Liver (tissue), 8 donors: ENCODE measurements at regions not wholly inside any gene's neighbourhood (a gene's known extent, or its start where the extent isn't known, plus 50 kb on each side); places are given as distances from the start of the nearest gene placed in this dataset.

ENCODE experiments used
- DNase-seq: peaks from one replicate; pipeline ENCODE4 v3.0.0-alpha.2; 2017; ENCODE audit warnings: low spot score
- H3K27ac ChIP-seq, 2 donors: one replicate each; pipeline ENCODE4 v1.7.0; 2013; ENCODE audit warnings: inconsistent platforms in 2 of 2, low read length in 2 of 2, control low read depth in 1 of 2, low read depth in 1 of 2, mild to moderate bottlenecking in 1 of 2
- H3K27me3 ChIP-seq, 4 donors: one replicate each; pipeline versions ENCODE4 v1.6.1 to v1.7.0; 2013; ENCODE audit warnings: low read length in 3 of 4, inconsistent platforms in 1 of 4, mild to moderate bottlenecking in 1 of 4, moderate library complexity in 1 of 4; ENCODE audit not compliant: control insufficient read depth in 4 of 4, insufficient read depth in 4 of 4
- H3K36me3 ChIP-seq, 4 donors: one replicate each; pipeline versions ENCODE4 v1.6.1 to v1.7.0; 2013; ENCODE audit warnings: low read length in 3 of 4, mild to moderate bottlenecking in 3 of 4, low read depth in 1 of 4, moderate library complexity in 1 of 4; ENCODE audit not compliant: control insufficient read depth in 4 of 4, insufficient read depth in 3 of 4
- H3K4me1 ChIP-seq, 4 donors: one replicate each; pipeline versions ENCODE4 v1.6.1 to v1.7.0; 2013; ENCODE audit warnings: low read length in 3 of 4, mild to moderate bottlenecking in 3 of 4, moderate library complexity in 1 of 4; ENCODE audit not compliant: control insufficient read depth in 4 of 4, insufficient read depth in 4 of 4
- H3K4me3 ChIP-seq, 3 donors: one replicate each; pipeline versions ENCODE4 v1.6.1 to v1.7.0; 2013; ENCODE audit warnings: low read length in 3 of 3, control low read depth in 1 of 3, low read depth in 1 of 3, mild to moderate bottlenecking in 1 of 3
- H3K9ac ChIP-seq, 2 donors: one replicate each; pipeline ENCODE4 v1.7.0; 2013; ENCODE audit warnings: low read length in 2 of 2, mild to moderate bottlenecking in 2 of 2, moderate library complexity in 2 of 2, control low read depth in 1 of 2, low read depth in 1 of 2
- H3K9me3 ChIP-seq, 4 donors: one replicate each; pipeline versions ENCODE4 v1.6.1 to v1.7.0; 2013; ENCODE audit warnings: low read length in 3 of 4; ENCODE audit not compliant: control insufficient read depth in 4 of 4
- EGR1 ChIP-seq, 2 donors: IDR thresholded peaks; 2 replicates each; pipeline ENCODE4 v1.6.1; 2016 to 2018; ENCODE audit warnings: antibody characterized with exemption in 2 of 2, low read depth in 2 of 2
- FOXA1 ChIP-seq: IDR thresholded peaks from 2 replicates; pipeline ENCODE4 v1.6.1; 2016; ENCODE audit warnings: antibody characterized with exemption
- FOXA2 ChIP-seq: IDR thresholded peaks from 2 replicates; pipeline ENCODE4 v1.6.1; 2016; ENCODE audit warnings: antibody characterized with exemption
- GABPA ChIP-seq, 2 donors: IDR thresholded peaks in 1 of 2; conservative IDR thresholded peaks in 1 of 2; 2 replicates each; pipeline ENCODE4 v1.6.1; 2016; ENCODE audit warnings: antibody characterized with exemption in 2 of 2, mild to moderate bottlenecking in 1 of 2, moderate library complexity in 1 of 2
- HNF4A ChIP-seq, 2 donors: conservative IDR thresholded peaks; 2 replicates each; pipeline ENCODE4 v1.6.1; 2016; ENCODE audit warnings: antibody characterized with exemption in 2 of 2, mild to moderate bottlenecking in 2 of 2
- JUND ChIP-seq, 2 donors: IDR thresholded peaks; 2 replicates each; pipeline ENCODE4 v1.6.1; 2016; ENCODE audit warnings: antibody characterized with exemption in 2 of 2
- NR2F2 ChIP-seq: IDR thresholded peaks from 2 replicates; pipeline ENCODE4 v1.6.1; 2016; ENCODE audit warnings: antibody characterized with exemption
- RAD21 ChIP-seq, 2 donors: IDR thresholded peaks; 2 replicates each; pipeline ENCODE4 v1.6.1; 2016; ENCODE audit warnings: antibody characterized with exemption in 2 of 2, mild to moderate bottlenecking in 2 of 2
- RXRA ChIP-seq, 2 donors: IDR thresholded peaks; 2 replicates each; pipeline ENCODE4 v1.6.1; 2017 to 2018; ENCODE audit warnings: antibody characterized with exemption in 2 of 2, mild to moderate bottlenecking in 1 of 2
- SP1 ChIP-seq: IDR thresholded peaks from 2 replicates; pipeline ENCODE4 v1.6.1; 2018; ENCODE audit warnings: antibody characterized with exemption, mild to moderate bottlenecking
- TAF1 ChIP-seq: conservative IDR thresholded peaks from 2 replicates; pipeline ENCODE4 v1.6.1; 2016; ENCODE audit warnings: antibody characterized with exemption, mild to moderate bottlenecking
- WGBS: extraction: QIAGEN DNeasy Blood & Tissue Kit; methylation state at CpG from one replicate; pipeline ENCODE4 v1.1.7; 2013; 5-methylcytosine and 5-hydroxymethylcytosine counted together
- TF ChIP-seq, protein P1 (sequence below): IDR thresholded peaks from 2 replicates; pipeline ENCODE4 v1.6.1; 2016; ENCODE audit warnings: antibody characterized with exemption
- TF ChIP-seq, protein P2 (sequence below): fragments of 150-350 bp; IDR thresholded peaks from 2 replicates; pipeline ENCODE4 v1.5.1; 2017; ENCODE audit warnings: improper control_type of control experiment, low read depth, low read length; ENCODE audit not compliant: missing input control
- TF ChIP-seq, protein P3 (sequence below): IDR thresholded peaks from 2 replicates; pipeline ENCODE4 v1.6.1; 2016; ENCODE audit warnings: antibody characterized with exemption
- TF ChIP-seq, protein P4 (sequence below): IDR thresholded peaks from 2 replicates; pipeline ENCODE4 v1.6.1; 2016; ENCODE audit warnings: antibody characterized with exemption
- TF ChIP-seq, protein P5 (sequence below): IDR thresholded peaks from 2 replicates; pipeline ENCODE4 v1.6.1; 2016; ENCODE audit warnings: antibody characterized with exemption, mild to moderate bottlenecking
- donor health status: healthy.
- donor health status: healthy.
- donor health status: healthy.
- donor health status: healthy.
- donor health status: healthy.

DNA sequence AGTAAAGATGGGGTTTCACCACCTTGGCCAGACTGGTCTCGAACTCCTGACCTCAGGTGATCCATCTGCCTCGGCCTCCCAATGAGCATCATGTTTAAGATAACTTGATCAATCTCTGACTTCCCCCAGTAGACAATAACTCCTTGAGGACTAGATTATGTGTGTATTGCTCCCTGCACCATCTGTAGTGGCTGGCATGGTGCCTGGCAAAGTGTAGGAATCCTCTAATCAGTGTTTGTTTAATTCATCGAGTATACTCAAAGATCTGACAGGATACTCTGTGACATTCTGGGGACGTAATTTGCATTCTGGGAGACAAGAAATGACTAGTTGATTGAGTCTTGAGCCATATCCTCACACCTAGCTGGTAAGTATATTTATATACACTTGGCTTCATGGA, 873.5 kb upstream of the TMEM132C start:
- no peaks in the 10 kb centered on the region for H3K9me3 ChIP-seq
- TF ChIP-seq, protein P1, sequence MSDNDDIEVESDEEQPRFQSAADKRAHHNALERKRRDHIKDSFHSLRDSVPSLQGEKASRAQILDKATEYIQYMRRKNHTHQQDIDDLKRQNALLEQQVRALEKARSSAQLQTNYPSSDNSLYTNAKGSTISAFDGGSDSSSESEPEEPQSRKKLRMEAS = no peak
- no peak for TF ChIP-seq NR2F2
- TF ChIP-seq JUND (IDR thresholded peaks at IDR 0.05) = no peak
- TF ChIP-seq, protein P2, sequence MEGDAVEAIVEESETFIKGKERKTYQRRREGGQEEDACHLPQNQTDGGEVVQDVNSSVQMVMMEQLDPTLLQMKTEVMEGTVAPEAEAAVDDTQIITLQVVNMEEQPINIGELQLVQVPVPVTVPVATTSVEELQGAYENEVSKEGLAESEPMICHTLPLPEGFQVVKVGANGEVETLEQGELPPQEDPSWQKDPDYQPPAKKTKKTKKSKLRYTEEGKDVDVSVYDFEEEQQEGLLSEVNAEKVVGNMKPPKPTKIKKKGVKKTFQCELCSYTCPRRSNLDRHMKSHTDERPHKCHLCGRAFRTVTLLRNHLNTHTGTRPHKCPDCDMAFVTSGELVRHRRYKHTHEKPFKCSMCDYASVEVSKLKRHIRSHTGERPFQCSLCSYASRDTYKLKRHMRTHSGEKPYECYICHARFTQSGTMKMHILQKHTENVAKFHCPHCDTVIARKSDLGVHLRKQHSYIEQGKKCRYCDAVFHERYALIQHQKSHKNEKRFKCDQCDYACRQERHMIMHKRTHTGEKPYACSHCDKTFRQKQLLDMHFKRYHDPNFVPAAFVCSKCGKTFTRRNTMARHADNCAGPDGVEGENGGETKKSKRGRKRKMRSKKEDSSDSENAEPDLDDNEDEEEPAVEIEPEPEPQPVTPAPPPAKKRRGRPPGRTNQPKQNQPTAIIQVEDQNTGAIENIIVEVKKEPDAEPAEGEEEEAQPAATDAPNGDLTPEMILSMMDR = no peak
- TF ChIP-seq, protein P3, sequence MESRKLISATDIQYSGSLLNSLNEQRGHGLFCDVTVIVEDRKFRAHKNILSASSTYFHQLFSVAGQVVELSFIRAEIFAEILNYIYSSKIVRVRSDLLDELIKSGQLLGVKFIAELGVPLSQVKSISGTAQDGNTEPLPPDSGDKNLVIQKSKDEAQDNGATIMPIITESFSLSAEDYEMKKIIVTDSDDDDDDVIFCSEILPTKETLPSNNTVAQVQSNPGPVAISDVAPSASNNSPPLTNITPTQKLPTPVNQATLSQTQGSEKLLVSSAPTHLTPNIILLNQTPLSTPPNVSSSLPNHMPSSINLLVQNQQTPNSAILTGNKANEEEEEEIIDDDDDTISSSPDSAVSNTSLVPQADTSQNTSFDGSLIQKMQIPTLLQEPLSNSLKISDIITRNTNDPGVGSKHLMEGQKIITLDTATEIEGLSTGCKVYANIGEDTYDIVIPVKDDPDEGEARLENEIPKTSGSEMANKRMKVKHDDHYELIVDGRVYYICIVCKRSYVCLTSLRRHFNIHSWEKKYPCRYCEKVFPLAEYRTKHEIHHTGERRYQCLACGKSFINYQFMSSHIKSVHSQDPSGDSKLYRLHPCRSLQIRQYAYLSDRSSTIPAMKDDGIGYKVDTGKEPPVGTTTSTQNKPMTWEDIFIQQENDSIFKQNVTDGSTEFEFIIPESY = no peak
- TF ChIP-seq FOXA1 = no peak
- no peak for TF ChIP-seq FOXA2
- TF ChIP-seq RAD21 (IDR thresholded peaks at IDR 0.05) = no peak
- no peaks in the 10 kb centered on the region for H3K4me1 ChIP-seq
- no peak overlapping the region for H3K9ac ChIP-seq
- no peaks in the 10 kb centered on the region for H3K36me3 ChIP-seq
- peaks cover 0 to 7% (median 3%) of the 10 kb centered on the region in 4 donors for H3K27me3 ChIP-seq
- H3K4me3 ChIP-seq = no peak overlapping the region
- no peak overlapping the region for H3K27ac ChIP-seq
- 63% methylated on average over 4 of the region's 4 CpGs for WGBS
- no peak for DNase-seq

DNA sequence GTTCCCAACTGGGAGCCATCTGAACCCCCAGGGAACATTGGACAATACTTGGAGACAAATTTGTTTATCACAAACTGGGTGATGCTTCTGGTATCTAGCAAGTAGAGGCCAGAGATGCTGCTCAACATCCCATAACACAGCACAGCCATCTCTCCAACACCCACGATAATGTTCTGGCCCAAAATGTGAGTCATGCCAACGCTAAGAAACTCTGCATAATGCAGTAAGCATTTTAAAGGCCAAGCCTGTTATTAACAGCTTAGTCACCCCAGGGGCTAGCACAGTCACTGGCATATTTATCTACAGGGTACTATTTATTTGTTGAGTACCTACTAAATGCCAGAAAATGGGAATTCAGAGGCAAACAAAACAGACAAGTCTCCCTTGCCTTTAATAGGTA, 873.1 kb upstream of the TMEM132C start:
- no peak for TF ChIP-seq FOXA2
- no peak for TF ChIP-seq SP1
- TF ChIP-seq, protein P4, sequence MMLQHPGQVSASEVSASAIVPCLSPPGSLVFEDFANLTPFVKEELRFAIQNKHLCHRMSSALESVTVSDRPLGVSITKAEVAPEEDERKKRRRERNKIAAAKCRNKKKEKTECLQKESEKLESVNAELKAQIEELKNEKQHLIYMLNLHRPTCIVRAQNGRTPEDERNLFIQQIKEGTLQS = no peak
- no peak for TF ChIP-seq RXRA (IDR thresholded peaks at IDR 0.05)
- TF ChIP-seq RAD21 (IDR thresholded peaks at IDR 0.05) = no peak
- TF ChIP-seq, protein P5, sequence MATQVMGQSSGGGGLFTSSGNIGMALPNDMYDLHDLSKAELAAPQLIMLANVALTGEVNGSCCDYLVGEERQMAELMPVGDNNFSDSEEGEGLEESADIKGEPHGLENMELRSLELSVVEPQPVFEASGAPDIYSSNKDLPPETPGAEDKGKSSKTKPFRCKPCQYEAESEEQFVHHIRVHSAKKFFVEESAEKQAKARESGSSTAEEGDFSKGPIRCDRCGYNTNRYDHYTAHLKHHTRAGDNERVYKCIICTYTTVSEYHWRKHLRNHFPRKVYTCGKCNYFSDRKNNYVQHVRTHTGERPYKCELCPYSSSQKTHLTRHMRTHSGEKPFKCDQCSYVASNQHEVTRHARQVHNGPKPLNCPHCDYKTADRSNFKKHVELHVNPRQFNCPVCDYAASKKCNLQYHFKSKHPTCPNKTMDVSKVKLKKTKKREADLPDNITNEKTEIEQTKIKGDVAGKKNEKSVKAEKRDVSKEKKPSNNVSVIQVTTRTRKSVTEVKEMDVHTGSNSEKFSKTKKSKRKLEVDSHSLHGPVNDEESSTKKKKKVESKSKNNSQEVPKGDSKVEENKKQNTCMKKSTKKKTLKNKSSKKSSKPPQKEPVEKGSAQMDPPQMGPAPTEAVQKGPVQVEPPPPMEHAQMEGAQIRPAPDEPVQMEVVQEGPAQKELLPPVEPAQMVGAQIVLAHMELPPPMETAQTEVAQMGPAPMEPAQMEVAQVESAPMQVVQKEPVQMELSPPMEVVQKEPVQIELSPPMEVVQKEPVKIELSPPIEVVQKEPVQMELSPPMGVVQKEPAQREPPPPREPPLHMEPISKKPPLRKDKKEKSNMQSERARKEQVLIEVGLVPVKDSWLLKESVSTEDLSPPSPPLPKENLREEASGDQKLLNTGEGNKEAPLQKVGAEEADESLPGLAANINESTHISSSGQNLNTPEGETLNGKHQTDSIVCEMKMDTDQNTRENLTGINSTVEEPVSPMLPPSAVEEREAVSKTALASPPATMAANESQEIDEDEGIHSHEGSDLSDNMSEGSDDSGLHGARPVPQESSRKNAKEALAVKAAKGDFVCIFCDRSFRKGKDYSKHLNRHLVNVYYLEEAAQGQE = no peak
- no peak for TF ChIP-seq EGR1 (IDR thresholded peaks at IDR 0.05; ENCODE audit: low read depth in 2 of 2)
- no peak for TF ChIP-seq TAF1
- TF ChIP-seq, protein P2 = no peak
- no peak for TF ChIP-seq HNF4A (conservative IDR thresholded peaks at IDR 0.05)
- TF ChIP-seq GABPA (IDR thresholded peaks at IDR 0.05 in 1 of 2, conservative IDR thresholded peaks at IDR 0.05 in 1 of 2) = no peak
- no peak for TF ChIP-seq JUND (IDR thresholded peaks at IDR 0.05)
- TF ChIP-seq, protein P1 = no peak
- no peak for DNase-seq
- Histone ChIP-seq H3K27me3 (peaks cover 0 to 7% (median 3%) of the 10 kb centered on the region in 4 donors), H3K4me3 (no peak overlapping the region), H3K36me3 (no peaks in the 10 kb centered on the region), H3K9me3 (no peaks in the 10 kb centered on the region), H3K9ac (no peak overlapping the region), H3K27ac (no peak overlapping the region), H3K4me1 (no peaks in the 10 kb centered on the region)
- WGBS = 71% methylated on average over 2 of the region's 2 CpGs
